ENCODE measurements at regions not wholly inside any gene's neighbourhood (a gene's known extent, or its start where the extent isn't known, plus 50 kb on each side); places are given as distances from the start of the nearest gene placed in this dataset.

DNA sequence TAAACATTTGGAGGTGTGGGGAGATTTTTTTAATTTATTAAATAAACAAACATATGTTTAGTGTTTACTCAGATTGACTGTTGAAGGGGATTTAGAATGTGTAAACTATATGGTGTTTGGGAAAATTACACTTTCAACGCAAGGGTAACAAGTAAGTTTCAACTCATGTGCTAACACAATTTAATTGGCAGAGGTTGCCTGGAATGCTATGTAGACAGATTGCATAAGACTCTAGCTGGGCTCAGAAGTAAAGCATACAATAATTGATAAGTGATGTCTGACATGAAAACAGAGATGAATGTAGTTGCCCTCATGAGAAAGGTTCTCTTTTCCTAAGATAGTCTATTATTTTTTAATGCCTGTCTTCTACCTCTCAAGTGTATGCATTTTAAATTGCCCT is 617.4 kb downstream of the KCTD16 start:
- TF ChIP-seq, protein P1, sequence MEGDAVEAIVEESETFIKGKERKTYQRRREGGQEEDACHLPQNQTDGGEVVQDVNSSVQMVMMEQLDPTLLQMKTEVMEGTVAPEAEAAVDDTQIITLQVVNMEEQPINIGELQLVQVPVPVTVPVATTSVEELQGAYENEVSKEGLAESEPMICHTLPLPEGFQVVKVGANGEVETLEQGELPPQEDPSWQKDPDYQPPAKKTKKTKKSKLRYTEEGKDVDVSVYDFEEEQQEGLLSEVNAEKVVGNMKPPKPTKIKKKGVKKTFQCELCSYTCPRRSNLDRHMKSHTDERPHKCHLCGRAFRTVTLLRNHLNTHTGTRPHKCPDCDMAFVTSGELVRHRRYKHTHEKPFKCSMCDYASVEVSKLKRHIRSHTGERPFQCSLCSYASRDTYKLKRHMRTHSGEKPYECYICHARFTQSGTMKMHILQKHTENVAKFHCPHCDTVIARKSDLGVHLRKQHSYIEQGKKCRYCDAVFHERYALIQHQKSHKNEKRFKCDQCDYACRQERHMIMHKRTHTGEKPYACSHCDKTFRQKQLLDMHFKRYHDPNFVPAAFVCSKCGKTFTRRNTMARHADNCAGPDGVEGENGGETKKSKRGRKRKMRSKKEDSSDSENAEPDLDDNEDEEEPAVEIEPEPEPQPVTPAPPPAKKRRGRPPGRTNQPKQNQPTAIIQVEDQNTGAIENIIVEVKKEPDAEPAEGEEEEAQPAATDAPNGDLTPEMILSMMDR (conservative IDR thresholded peaks at IDR 0.05) = no peak
- TF ChIP-seq EZH2 (IDR thresholded peaks at IDR 0.05; ENCODE audit: low read depth) = no peak
